Activated CD4-positive, alpha-beta T cell treated with anti-CD3 and anti-CD28 coated beads for 36 hours (primary cell): ENCODE measurements at regions not wholly inside any gene's neighbourhood (a gene's known extent, or its start where the extent isn't known, plus 50 kb on each side); places are given as distances from the start of the nearest gene placed in this dataset.

Experiments
- ATAC-seq: fragments of 200-7000 bp; cut with Tn5 transposase; one replicate; pipeline ENCODE4 v1.10.0; 2021; ENCODE audit warnings: mild to moderate bottlenecking, moderate library complexity
- CTCF ChIA-PET: fragments of 350-600 bp; sonication (Branson Sonifier 250); formaldehyde crosslinking; loops from one replicate; lab custom pipeline; 2021; ENCODE audit warnings: antibody characterized with exemption; lab: Charles Lee
- POLR2A ChIA-PET: fragments of 350-600 bp; sonication (Branson Sonifier 250); formaldehyde crosslinking; loops from one replicate; lab custom pipeline; 2021; ENCODE audit warnings: antibody characterized with exemption, inconsistent platforms; lab: Charles Lee
- DNase-seq: peaks from one replicate; pipeline ENCODE4 v3.0.0-alpha.2; 2020
- H3K27ac Mint-ChIP-seq: one replicate; pipeline ENCODE4 v1.8.0; 2021; ENCODE audit warnings: mixed read lengths
- H3K27me3 Mint-ChIP-seq: one replicate; pipeline ENCODE4 v1.8.0; 2021; ENCODE audit warnings: mixed read lengths
- H3K36me3 Mint-ChIP-seq: one replicate; pipeline ENCODE4 v1.8.0; 2021; ENCODE audit warnings: low read depth, mixed read lengths
- H3K4me1 Mint-ChIP-seq: one replicate; pipeline ENCODE4 v1.8.0; 2021; ENCODE audit warnings: mixed read lengths
- H3K4me3 Mint-ChIP-seq: one replicate; pipeline ENCODE4 v1.8.0; 2021; ENCODE audit warnings: mild to moderate bottlenecking, moderate library complexity, mixed read lengths
- H3K9me3 Mint-ChIP-seq: one replicate; pipeline ENCODE4 v1.8.0; 2021; ENCODE audit warnings: low read depth, mixed read lengths
- intact Hi-C, 2 experiments: fragments of 100-400 bp; cut with DNase I in 1 of 2; cut with micrococcal nuclease in 1 of 2; formaldehyde crosslinking; loops; one replicate each; pipeline versions ENCODE4 v1.14.2 to v1.15.1; 2022 to 2024; cut with DNase I, micrococcal nuclease

DNA sequence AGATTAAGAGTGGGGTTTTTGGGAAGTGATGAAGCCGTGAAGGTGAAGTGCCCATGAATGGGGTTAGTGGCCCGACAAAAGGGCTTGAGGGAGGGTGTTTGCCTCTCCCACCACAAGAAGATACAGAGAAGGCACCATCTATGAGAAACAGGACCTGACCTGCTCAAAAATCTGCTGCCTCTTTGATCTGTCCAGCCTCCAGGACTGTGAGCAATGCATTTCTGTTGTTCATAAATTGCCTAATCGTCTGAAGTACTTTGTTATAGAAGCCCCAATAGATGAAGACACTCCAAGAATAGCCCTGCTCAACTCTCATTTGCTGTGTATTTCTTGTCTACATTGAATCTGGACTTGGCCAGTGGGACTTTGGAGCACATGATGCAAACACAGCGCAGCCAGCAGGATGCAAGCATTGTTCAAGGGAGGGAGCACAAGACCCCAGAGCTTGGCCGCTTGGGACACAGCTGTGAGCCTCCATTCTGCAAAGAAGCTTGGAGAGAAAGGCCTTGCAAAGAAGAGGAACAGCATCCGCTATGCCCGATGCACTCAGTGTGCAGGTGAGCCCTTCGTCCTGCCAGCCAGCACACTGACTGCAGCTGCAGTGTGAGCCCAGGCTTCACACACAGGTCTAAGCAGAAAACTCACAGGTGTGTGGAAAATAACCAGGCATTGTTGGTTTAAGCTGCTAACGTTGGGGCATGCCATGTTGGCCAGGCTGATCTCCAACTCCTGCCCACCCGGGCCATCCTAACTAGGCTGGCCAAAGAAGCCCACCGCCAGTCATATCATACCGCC is 73.2 kb upstream of the KLF6 start:
- H3K9me3 Mint-ChIP-seq: no peaks in the 10 kb centered on the region
- no peak overlapping the region for H3K27ac Mint-ChIP-seq
- H3K27me3 Mint-ChIP-seq: no peaks in the 10 kb centered on the region
- H3K36me3 Mint-ChIP-seq: no peaks in the 10 kb centered on the region
- H3K4me3 Mint-ChIP-seq: no peak overlapping the region
- DNase-seq: no peak
- CTCF ChIA-PET: interaction anchor here (0.6 to 0.7 kb wide), 3 partner anchors 81 to 242 kb away, joined by 3 read pairs; no protein-coding TSS in a partner anchor
- H3K4me1 Mint-ChIP-seq: peaks cover 6% of the 10 kb centered on the region
- ATAC-seq: no peak
- POLR2A ChIA-PET: interaction anchor here (0.6 kb wide), 1 partner anchor 53 kb away, joined by 3 read pairs; no protein-coding TSS in a partner anchor
- intact Hi-C loops: loop anchor here in 1 of 2 experiments (10.0 kb wide), 1 partner anchor 797 kb away; no protein-coding TSS in a partner anchor

DNA sequence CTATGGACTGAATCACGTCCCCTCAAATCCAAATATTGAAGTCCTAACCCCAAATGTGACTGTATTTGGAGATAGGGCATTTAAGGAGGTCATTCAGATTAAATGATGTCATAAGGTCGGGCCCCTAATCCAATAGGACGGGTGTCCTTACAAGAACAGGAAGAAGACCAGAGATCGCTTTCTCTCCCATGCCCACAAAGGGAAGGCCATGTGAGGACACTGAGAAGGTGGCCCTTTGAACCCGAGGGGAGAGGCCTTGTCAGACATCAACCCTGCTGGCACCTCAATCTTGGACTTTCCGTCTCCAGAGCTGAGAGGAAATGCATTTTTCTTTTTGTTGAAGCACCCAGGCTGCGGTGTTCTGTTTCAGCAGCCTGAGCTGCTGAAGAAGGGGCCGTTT is 72.3 kb upstream of the KLF6 start:
- Mint-ChIP-seq H3K4me1 (peaks cover 14% of the 10 kb centered on the region), H3K9me3 (no peaks in the 10 kb centered on the region), H3K27ac (no peak overlapping the region), H3K36me3 (no peaks in the 10 kb centered on the region), H3K4me3 (no peak overlapping the region), H3K27me3 (no peaks in the 10 kb centered on the region)
- intact Hi-C loops: loop anchor here in 1 of 2 experiments (10.0 kb wide), 1 partner anchor 797 kb away; no protein-coding TSS in a partner anchor
- DNase-seq: no peak
- POLR2A ChIA-PET: no interaction called here
- CTCF ChIA-PET: interaction anchor here (1.0 kb wide), 1 partner anchor 8 kb away, joined by 3 read pairs; no protein-coding TSS in a partner anchor
- ATAC-seq: no peak

DNA sequence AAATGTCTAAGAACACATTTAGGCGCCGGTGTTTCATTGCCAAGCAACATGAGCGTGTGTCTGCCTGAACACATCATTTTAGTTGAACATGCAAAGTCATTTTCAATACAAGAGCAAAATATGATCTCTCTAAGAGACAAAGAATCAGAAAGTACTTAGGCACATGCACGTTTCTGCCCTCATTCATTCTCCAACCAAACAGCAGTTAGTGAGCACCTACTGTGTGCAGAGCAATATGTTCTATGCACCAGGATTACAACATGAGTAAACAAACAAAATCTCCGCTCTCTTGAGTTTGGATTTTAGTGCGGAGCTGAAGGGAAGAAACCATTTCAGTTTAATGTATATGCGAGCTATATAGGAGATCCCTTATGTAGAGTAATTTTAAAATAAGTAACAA is 71.6 kb upstream of the KLF6 start:
- CTCF ChIA-PET: interaction anchor here (1.0 kb wide), 1 partner anchor 8 kb away, joined by 3 read pairs; no protein-coding TSS in a partner anchor
- no peaks in the 10 kb centered on the region for H3K36me3 Mint-ChIP-seq
- no peak for ATAC-seq
- H3K4me3 Mint-ChIP-seq: no peak overlapping the region
- H3K27me3 Mint-ChIP-seq: no peaks in the 10 kb centered on the region
- H3K9me3 Mint-ChIP-seq: no peaks in the 10 kb centered on the region
- peaks cover 21% of the 10 kb centered on the region for H3K4me1 Mint-ChIP-seq
- POLR2A ChIA-PET: no interaction called here
- DNase-seq: no peak
- peak overlapping the region; percentile 22 for H3K27ac Mint-ChIP-seq
- intact Hi-C loops: loop anchor here in 1 of 2 experiments (10.0 kb wide), 1 partner anchor 798 kb away; no protein-coding TSS in a partner anchor

DNA sequence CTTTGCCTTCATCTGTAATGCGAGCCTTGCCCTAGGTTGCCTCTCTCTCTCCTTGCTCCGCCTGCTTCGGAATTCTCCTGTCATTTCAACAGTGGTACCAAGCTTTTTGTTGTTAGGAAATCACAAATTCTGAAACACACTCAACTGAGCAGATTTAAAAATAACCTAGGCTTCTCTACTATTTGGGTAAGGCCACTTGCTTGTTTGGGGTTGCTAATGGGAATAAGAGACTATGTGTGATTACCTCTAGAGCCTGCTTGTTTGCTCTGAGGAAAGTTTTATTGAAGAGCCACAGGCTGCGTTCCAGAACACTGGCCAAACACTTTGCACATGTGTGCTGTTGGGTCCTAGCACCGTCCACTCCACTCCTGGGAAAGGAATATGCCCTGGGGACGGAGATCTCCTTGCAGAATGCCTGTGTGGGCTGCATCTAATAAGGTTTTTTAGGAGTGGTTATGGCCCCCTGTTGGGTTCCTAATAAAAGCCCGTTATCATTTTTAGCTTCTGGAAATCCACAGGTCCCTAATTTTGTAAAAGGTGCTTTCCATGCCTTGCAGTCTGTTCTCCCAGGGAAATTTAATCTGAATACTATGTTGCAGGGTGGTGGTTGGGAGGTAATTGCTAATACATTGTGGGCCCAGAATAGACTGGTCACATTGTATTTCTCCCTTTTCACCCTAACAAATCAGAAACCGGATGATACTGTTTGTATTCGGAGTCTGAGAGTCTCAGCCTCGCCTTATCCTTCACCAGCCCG is 68.7 kb upstream of the KLF6 start:
- H3K27ac Mint-ChIP-seq: peak overlapping the region; percentile 67
- intact Hi-C loops: loop anchor here in 1 of 2 experiments (2.0 to 10.0 kb wide), 3 partner anchors 17 to 801 kb away; no protein-coding TSS in a partner anchor
- peaks cover 41% of the 10 kb centered on the region for H3K4me1 Mint-ChIP-seq
- no peak for DNase-seq
- H3K27me3 Mint-ChIP-seq: no peaks in the 10 kb centered on the region
- POLR2A ChIA-PET: interaction anchor here (3.1 to 3.9 kb wide), 2 partner anchors 12 to 70 kb away, joined by 28 to 46 read pairs; partner anchors contain the start of gene KLF6
- no peak for ATAC-seq
- H3K9me3 Mint-ChIP-seq: peaks cover 2% of the 10 kb centered on the region
- no peak overlapping the region for H3K4me3 Mint-ChIP-seq
- CTCF ChIA-PET: interaction anchor here (0.7 to 3.7 kb wide), 4 partner anchors 8 to 43 kb away, joined by 3 to 25 read pairs (median 12); no protein-coding TSS in a partner anchor
- H3K36me3 Mint-ChIP-seq: no peaks in the 10 kb centered on the region

DNA sequence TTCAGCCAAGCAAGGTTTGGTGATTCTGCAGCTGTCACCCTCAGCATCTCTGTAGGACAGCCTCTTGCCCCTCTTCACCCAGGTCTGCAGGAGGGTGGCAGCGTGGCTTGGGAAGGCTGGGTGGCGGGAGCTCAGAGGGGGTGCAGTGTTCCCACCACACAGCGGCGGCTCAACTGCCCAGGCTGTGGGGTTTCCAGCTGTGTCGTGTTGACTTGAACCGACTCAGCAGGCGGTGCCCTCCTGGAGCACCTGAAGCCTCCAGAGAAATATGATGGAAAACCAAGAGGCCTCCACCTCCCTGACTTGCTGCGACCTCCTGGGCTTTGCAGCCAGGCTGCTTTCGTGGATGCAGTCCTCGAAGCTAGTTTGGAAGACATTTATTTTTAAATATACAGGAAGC is 68.0 kb upstream of the KLF6 start:
- DNase-seq: no peak
- peak overlapping the region; percentile 67 for H3K27ac Mint-ChIP-seq
- ChIA-PET POLR2A (interaction anchor here (3.0 to 3.9 kb wide), 3 partner anchors 13 to 69 kb away, joined by 28 to 46 read pairs (median 32); partner anchors contain the start of gene KLF6), CTCF (interaction anchor here (0.7 to 3.7 kb wide), 5 partner anchors 9 to 42 kb away, joined by 3 to 25 read pairs (median 6); no protein-coding TSS in a partner anchor)
- H3K36me3 Mint-ChIP-seq: no peaks in the 10 kb centered on the region
- no peak for ATAC-seq
- H3K9me3 Mint-ChIP-seq: peaks cover 2% of the 10 kb centered on the region
- no peaks in the 10 kb centered on the region for H3K27me3 Mint-ChIP-seq
- intact Hi-C loops: loop anchor here in 1 of 2 experiments (2.0 to 10.0 kb wide), 3 partner anchors 16 to 802 kb away; no protein-coding TSS in a partner anchor
- no peak overlapping the region for H3K4me3 Mint-ChIP-seq
- H3K4me1 Mint-ChIP-seq: peaks cover 46% of the 10 kb centered on the region

DNA sequence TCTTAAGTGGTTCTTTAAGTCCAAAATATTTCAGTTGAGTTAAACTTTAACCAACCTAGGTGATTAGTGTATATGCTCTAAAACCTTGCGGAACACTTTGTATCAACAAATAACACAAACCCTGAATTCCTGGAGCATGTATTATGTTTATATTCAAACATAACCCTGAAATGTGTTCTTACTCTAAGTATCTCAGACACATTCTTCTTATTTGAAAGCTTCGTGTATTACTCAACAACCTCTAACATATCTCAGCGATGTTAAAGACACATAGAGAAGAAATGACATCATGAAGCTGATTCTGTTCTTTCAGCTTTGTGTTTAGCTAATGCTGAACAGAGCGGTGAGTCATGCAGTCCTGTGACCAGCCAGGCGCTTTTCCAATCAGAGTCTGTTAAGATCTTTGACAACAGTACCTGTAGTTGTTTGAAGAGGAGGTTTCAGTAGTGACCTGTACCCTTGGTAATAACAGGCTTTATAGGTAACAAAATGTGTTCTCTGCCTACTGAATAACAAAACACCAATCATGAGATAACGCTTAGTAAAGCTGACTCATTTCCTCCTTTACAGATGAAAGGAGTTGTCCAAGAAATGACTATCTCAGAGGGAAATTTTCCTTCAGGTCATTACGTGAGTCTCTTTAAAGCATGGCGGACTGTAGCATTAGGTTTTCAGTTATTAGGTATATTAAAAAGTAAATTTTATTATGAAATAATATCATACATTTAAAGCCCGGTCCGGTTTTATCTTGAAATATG is 67.3 kb upstream of the KLF6 start:
- H3K9me3 Mint-ChIP-seq: peaks cover 2% of the 10 kb centered on the region
- H3K27me3 Mint-ChIP-seq: no peaks in the 10 kb centered on the region
- peak overlapping the region; percentile 34 for H3K4me3 Mint-ChIP-seq
- intact Hi-C loops: loop anchor here (1.0 to 10.0 kb wide), 13 partner anchors 15 to 802 kb away; no protein-coding TSS in a partner anchor
- POLR2A ChIA-PET: interaction anchor here (0.6 to 3.9 kb wide), 10 partner anchors 14 to 373 kb away, joined by 3 to 46 read pairs (median 12); partner anchors contain the start of gene KLF6
- peaks cover 48% of the 10 kb centered on the region for H3K4me1 Mint-ChIP-seq
- peak; percentile 93 for ATAC-seq
- peak overlapping the region; percentile 94 for H3K27ac Mint-ChIP-seq
- CTCF ChIA-PET: interaction anchor here (1.7 to 3.7 kb wide), 4 partner anchors 14 to 41 kb away, joined by 6 to 25 read pairs (median 15); no protein-coding TSS in a partner anchor
- H3K36me3 Mint-ChIP-seq: no peaks in the 10 kb centered on the region
- peak; percentile 83 for DNase-seq

DNA sequence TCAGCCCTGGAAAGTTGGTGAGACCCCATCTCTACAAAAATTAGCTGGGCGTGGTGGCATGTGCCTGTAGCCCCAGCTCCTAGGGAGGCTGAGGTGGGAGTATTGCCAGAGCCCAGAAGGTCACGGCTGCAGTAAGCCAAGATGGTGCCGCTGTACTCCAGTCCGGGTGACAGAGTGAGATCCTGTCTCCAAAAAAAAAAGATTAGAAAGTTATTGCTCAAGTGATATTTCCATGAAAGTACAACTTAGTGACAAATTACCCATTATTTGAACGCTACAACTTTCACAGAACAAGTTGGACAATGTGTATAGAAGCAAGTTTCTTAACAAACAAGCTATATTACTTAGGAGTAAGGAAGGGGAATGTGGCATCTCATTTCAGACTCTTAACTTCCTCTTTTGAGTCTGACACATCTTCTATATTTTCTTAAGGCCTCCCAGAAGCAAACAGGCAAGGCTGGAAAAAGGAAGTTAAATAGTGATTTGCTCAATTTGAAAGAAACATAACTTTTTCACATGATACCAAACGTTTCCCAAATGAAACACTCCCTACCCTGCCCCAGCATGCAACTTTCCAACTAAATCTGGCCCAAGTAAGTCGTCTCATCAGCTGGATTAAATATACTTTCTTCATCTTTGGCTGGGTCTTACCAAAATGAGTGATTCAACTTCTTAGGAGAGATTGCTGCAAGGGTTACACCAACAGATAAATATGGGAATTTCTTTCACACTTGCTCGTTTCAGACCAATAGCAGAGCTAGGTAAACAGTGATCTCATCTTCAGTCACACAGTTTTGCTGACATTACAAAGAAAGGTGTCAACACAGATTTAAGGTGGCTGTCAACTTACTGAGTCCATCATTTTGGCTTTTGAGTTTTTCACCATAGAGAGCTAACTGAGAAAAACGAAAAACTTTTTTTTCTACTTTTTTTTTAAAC is 66.3 kb upstream of the KLF6 start:
- Mint-ChIP-seq H3K4me1 (peaks cover 48% of the 10 kb centered on the region), H3K9me3 (peaks cover 2% of the 10 kb centered on the region), H3K27ac (peak overlapping the region; percentile 94), H3K36me3 (no peaks in the 10 kb centered on the region), H3K4me3 (no peak overlapping the region), H3K27me3 (no peaks in the 10 kb centered on the region)
- ATAC-seq (peak; percentile 28), DNase-seq (no peak)
- ChIA-PET CTCF (interaction anchor here (0.7 to 3.7 kb wide), 5 partner anchors 15 to 83 kb away, joined by 3 to 25 read pairs (median 9); no protein-coding TSS in a partner anchor), POLR2A (interaction anchor here (0.6 to 3.9 kb wide), 12 partner anchors 15 to 566 kb away, joined by 3 to 46 read pairs (median 10); partner anchors contain the start of gene KLF6)
- intact Hi-C loops: loop anchor here in 1 of 2 experiments (5.0 to 10.0 kb wide), 2 partner anchors 181 to 804 kb away; no protein-coding TSS in a partner anchor

DNA sequence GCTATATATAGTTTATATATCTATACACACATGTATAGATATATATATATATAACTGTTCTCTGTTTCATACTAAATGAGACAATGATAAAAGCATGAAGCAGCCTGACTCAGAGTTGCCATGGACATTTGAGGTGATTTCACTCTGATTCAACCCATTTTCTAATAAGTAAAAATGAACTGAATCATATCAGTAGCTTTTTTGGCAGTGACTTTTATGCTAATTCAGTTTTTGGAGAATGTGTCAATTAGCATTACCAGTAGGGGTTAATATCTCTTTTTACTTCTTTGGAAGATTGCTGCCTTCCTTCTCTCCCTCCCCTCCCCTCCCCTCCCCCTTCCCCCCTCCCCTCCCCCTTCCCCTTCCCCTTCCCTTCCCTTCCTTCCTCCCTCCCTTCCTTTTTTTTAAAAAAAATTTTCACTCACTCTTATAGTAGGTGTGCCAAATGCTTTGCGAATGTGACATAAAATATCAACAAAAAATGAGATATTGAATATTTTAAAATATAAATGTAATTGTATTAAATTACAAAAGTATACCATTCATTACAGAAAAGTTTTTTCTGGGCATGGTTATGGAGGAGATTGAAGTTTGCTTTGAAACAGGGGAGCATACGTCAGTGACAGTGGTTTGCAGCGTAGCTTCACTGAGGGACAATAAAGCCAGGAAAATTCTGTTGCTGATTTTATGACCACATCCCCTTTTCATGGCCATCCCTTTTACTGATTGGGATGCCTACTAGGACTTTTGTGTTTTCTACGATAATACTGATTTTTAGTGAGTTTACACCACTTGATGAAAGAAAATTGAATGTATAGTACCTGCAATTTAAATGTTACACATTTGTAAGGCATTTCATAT is 64.0 kb upstream of the KLF6 start:
- POLR2A ChIA-PET: interaction anchor here (0.6 to 1.3 kb wide), 4 partner anchors 20 to 874 kb away, joined by 3 to 7 read pairs (median 4); partner anchors contain the start of gene KLF6
- Mint-ChIP-seq H3K27ac (no peak overlapping the region), H3K9me3 (peaks cover 5% of the 10 kb centered on the region), H3K4me3 (no peak overlapping the region), H3K4me1 (peaks cover 48% of the 10 kb centered on the region), H3K36me3 (no peaks in the 10 kb centered on the region), H3K27me3 (no peaks in the 10 kb centered on the region)
- CTCF ChIA-PET: interaction anchor here (0.5 to 1.6 kb wide), 5 partner anchors 17 to 84 kb away, joined by 3 to 5 read pairs (median 3); no protein-coding TSS in a partner anchor
- intact Hi-C loops: loop anchor here (1.0 kb wide), 3 partner anchors 21 to 109 kb away; no protein-coding TSS in a partner anchor
- peak; percentile 4 for ATAC-seq
- peak; percentile 76 for DNase-seq
